ENCODE measurements at regions not wholly inside any gene's neighbourhood (a gene's known extent, or its start where the extent isn't known, plus 50 kb on each side); places are given as distances from the start of the nearest gene placed in this dataset.

GRCh38 chr14:28701733-28702132 is 64.9 kb upstream of the FOXG1 start:
- Histone ChIP-seq H3K4me2 (replicated peaks; ENCODE audit: low read depth, low read length, poor library complexity, severe bottlenecking) (no peak overlapping the region), H3K79me2 (ENCODE audit: control insufficient read depth, insufficient read depth, low read length) (no peaks in the 10 kb centered on the region), H3K9ac (ENCODE audit: low read length) (no peak overlapping the region), H3K9me3 (ENCODE audit: control extremely low read depth in 1 of 3, control insufficient read depth in 2 of 3, insufficient read depth in 1 of 3, low read length in 2 of 3) (peaks cover 0 to 3% (median 1%) of the 10 kb centered on the region in 3 donors), H3K27ac (ENCODE audit: low read length in 2 of 2) (no peak overlapping the region), H2AFZ (ENCODE audit: insufficient read depth, low read depth, low read length, poor library complexity, severe bottlenecking) (no peak overlapping the region), H3K4me3 (ENCODE audit: control extremely low read depth in 1 of 5, extremely low read depth in 1 of 5, insufficient read depth in 1 of 5, low read depth in 2 of 5, low read length in 4 of 5) (no peak overlapping the region), H3K36me3 (replicated peaks in 1 of 2; ENCODE audit: control extremely low read depth in 1 of 2, control insufficient read depth in 1 of 2, extremely low read depth in 1 of 2, insufficient read depth in 2 of 2, low read length in 1 of 2) (no peaks in the 10 kb centered on the region), H4K20me1 (ENCODE audit: control insufficient read depth, insufficient read depth, low read length, poor library complexity, severe bottlenecking) (no peaks in the 10 kb centered on the region), H3K27me3 (replicated peaks in 1 of 4; ENCODE audit: control extremely low read depth in 1 of 4, control insufficient read depth in 3 of 4, insufficient read depth in 4 of 4, low read length in 3 of 4) (no peaks in the 10 kb centered on the region), H3K4me1 (ENCODE audit: control insufficient read depth in 2 of 2, insufficient read depth in 2 of 2, low read length in 2 of 2) (no peaks in the 10 kb centered on the region)
- no peaks in the 10 kb centered on the region for H3K27me3 Mint-ChIP-seq
- DNase-seq (no peak), ATAC-seq (ENCODE audit: low read depth) (no peak)
- no peaks in the 10 kb centered on the region for H3K9me3 Mint-ChIP-seq (ENCODE audit: insufficient read depth)
- TF ChIP-seq CTCF (IDR thresholded peaks at IDR 0.05) (no peak), EZH2 (IDR thresholded peaks at IDR 0.05; ENCODE audit: borderline replicate concordance, insufficient read depth, low read depth, low read length, poor library complexity, severe bottlenecking) (no peak)
- ChIA-PET POLR2A (no interaction called here), CTCF (no interaction called here)
- 73% methylated on average over 1 of the region's 2 CpGs for WGBS (ENCODE audit: insufficient coverage)
- H3K4me1 Mint-ChIP-seq = no peaks in the 10 kb centered on the region
- no peak overlapping the region for H3K27ac Mint-ChIP-seq
- intact Hi-C loops (cut with micrococcal nuclease) = no loop called here
- H3K4me3 Mint-ChIP-seq = no peak overlapping the region

- Histone ChIP-seq H3K4me1 (ENCODE audit: control insufficient read depth in 2 of 2, insufficient read depth in 2 of 2, low read length in 2 of 2) (no peaks in the 10 kb centered on the region), H3K36me3 (replicated peaks in 1 of 2; ENCODE audit: control extremely low read depth in 1 of 2, control insufficient read depth in 1 of 2, extremely low read depth in 1 of 2, insufficient read depth in 2 of 2, low read length in 1 of 2) (no peaks in the 10 kb centered on the region), H2AFZ (ENCODE audit: insufficient read depth, low read depth, low read length, poor library complexity, severe bottlenecking) (no peak overlapping the region), H3K9ac (ENCODE audit: low read length) (no peak overlapping the region), H3K27ac (ENCODE audit: low read length in 2 of 2) (no peak overlapping the region), H3K4me2 (replicated peaks; ENCODE audit: low read depth, low read length, poor library complexity, severe bottlenecking) (no peak overlapping the region), H3K79me2 (ENCODE audit: control insufficient read depth, insufficient read depth, low read length) (no peaks in the 10 kb centered on the region), H3K4me3 (ENCODE audit: control extremely low read depth in 1 of 5, extremely low read depth in 1 of 5, insufficient read depth in 1 of 5, low read depth in 2 of 5, low read length in 4 of 5) (no peak overlapping the region), H3K27me3 (replicated peaks in 1 of 4; ENCODE audit: control extremely low read depth in 1 of 4, control insufficient read depth in 3 of 4, insufficient read depth in 4 of 4, low read length in 3 of 4) (no peaks in the 10 kb centered on the region), H3K9me3 (ENCODE audit: control extremely low read depth in 1 of 3, control insufficient read depth in 2 of 3, insufficient read depth in 1 of 3, low read length in 2 of 3) (peaks cover 0 to 3% (median 0%) of the 10 kb centered on the region in 3 donors), H4K20me1 (ENCODE audit: control insufficient read depth, insufficient read depth, low read length, poor library complexity, severe bottlenecking) (no peaks in the 10 kb centered on the region)
- Mint-ChIP-seq H3K9me3 (ENCODE audit: insufficient read depth) (no peaks in the 10 kb centered on the region), H3K4me3 (no peak overlapping the region), H3K27ac (no peak overlapping the region), H3K4me1 (no peaks in the 10 kb centered on the region), H3K27me3 (no peaks in the 10 kb centered on the region)
- ATAC-seq (ENCODE audit: low read depth) (no peak), DNase-seq (no peak)
- ChIA-PET CTCF (no interaction called here), POLR2A (no interaction called here)
- TF ChIP-seq CTCF (IDR thresholded peaks at IDR 0.05) (no peak), EZH2 (IDR thresholded peaks at IDR 0.05; ENCODE audit: borderline replicate concordance, insufficient read depth, low read depth, low read length, poor library complexity, severe bottlenecking) (no peak)
- intact Hi-C loops (cut with micrococcal nuclease) = no loop called here
- 50% methylated on average over 1 of the region's 4 CpGs for WGBS (ENCODE audit: insufficient coverage)
Observed at GRCh38 chr14:28703482-28703881, 63.1 kb upstream of the FOXG1 start.
